ENCODE measurements at regions not wholly inside any gene's neighbourhood (a gene's known extent, or its start where the extent isn't known, plus 50 kb on each side); places are given as distances from the start of the nearest gene placed in this dataset.

DNA sequence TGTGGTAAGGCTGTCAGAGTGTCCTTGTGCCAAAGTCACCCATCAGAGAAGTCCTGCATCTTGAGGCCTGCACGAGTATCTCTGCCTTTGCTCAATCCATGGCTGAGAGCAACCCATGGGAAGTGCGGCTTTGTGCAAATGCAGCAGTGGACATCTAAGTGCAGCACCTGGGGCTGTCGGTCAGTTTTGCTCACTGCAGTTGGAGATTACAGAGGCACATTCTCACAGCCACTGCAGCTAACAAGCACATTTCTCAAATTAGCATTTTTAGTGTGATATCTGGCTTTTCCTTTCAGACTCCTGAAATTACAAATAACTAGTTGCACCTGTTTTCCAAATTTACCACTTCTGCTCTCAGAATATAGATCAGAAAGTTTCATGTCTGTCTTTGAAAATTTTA, 81.5 kb upstream of the DAZL start:
- TF ChIP-seq POLR2A (IDR thresholded peaks at IDR 0.05; ENCODE audit: low read length) (no peak), GATA1 (IDR thresholded peaks at IDR 0.05; ENCODE audit: low read depth, low read length) (no peak)

Measured in erythroblast (primary cell).